ENCODE measurements at regions not wholly inside any gene's neighbourhood (a gene's known extent, or its start where the extent isn't known, plus 50 kb on each side); places are given as distances from the start of the nearest gene placed in this dataset.

DNA sequence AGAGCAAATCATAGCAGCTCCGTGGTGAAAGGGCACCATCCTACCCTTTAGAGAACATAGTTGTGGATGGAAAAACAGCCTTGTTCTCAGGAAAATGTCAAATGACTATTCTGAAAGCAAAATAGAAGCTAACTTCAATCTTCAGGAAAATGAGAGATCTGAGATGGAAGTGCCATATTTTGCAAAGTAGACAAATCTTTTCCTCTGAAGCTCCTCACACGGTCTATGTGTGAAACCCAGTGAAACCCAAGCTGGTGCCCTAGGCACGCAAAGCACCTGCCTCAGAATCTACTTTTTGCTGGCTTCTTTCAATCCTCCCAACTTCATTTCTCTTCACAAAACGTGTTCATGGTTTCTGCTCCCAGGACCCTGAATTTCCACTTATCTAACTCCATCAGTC lies 325.2 kb upstream of the CDH4 start:
- Mint-ChIP-seq H3K27me3 (no peaks in the 10 kb centered on the region), H3K9me3 (no peaks in the 10 kb centered on the region), H3K4me3 (no peak overlapping the region), H3K4me1 (no peaks in the 10 kb centered on the region), H3K36me3 (ENCODE audit: low read depth) (no peaks in the 10 kb centered on the region), H3K27ac (no peak overlapping the region)
- POLR2A ChIA-PET = no interaction called here
- no peak for DNase-seq
- CTCF ChIA-PET = no interaction called here

- Mint-ChIP-seq H3K27ac (no peak overlapping the region), H3K36me3 (ENCODE audit: low read depth) (no peaks in the 10 kb centered on the region), H3K9me3 (no peaks in the 10 kb centered on the region), H3K4me3 (no peak overlapping the region), H3K4me1 (no peaks in the 10 kb centered on the region), H3K27me3 (no peaks in the 10 kb centered on the region)
- ChIA-PET CTCF (no interaction called here), POLR2A (no interaction called here)
- DNase-seq = no peak
Observed at GRCh38 chr20:60928341-60928740, 323.7 kb upstream of the CDH4 start.

- H3K36me3 Mint-ChIP-seq (ENCODE audit: low read depth) = no peaks in the 10 kb centered on the region
- no peak for DNase-seq
- H3K27ac Mint-ChIP-seq = no peak overlapping the region
- ChIA-PET CTCF (no interaction called here), POLR2A (no interaction called here)
- H3K9me3 Mint-ChIP-seq = no peaks in the 10 kb centered on the region
- no peak overlapping the region for H3K4me3 Mint-ChIP-seq
- no peaks in the 10 kb centered on the region for H3K27me3 Mint-ChIP-seq
- no peaks in the 10 kb centered on the region for H3K4me1 Mint-ChIP-seq
Observed at GRCh38 chr20:60930023-60930790, 321.9 kb upstream of the CDH4 start.

- ChIA-PET CTCF (no interaction called here), POLR2A (no interaction called here)
- Mint-ChIP-seq H3K9me3 (no peaks in the 10 kb centered on the region), H3K4me1 (no peaks in the 10 kb centered on the region), H3K27me3 (no peaks in the 10 kb centered on the region), H3K4me3 (no peak overlapping the region), H3K36me3 (ENCODE audit: low read depth) (no peaks in the 10 kb centered on the region), H3K27ac (no peak overlapping the region)
- no peak for DNase-seq
Observed at GRCh38 chr20:60931696-60932095, 320.4 kb upstream of the CDH4 start.

GRCh38 chr20:60934724-60935123 lies 317.3 kb upstream of the CDH4 start:
- ChIA-PET CTCF (interaction anchor here (0.6 kb wide), 1 partner anchor 812 kb away, joined by 4 read pairs; no protein-coding TSS in a partner anchor), POLR2A (no interaction called here)
- H3K27me3 Mint-ChIP-seq = no peaks in the 10 kb centered on the region
- no peak overlapping the region for H3K27ac Mint-ChIP-seq
- no peaks in the 10 kb centered on the region for H3K4me1 Mint-ChIP-seq
- H3K36me3 Mint-ChIP-seq (ENCODE audit: low read depth) = no peaks in the 10 kb centered on the region
- H3K4me3 Mint-ChIP-seq = no peak overlapping the region
- H3K9me3 Mint-ChIP-seq = no peaks in the 10 kb centered on the region
- DNase-seq = no peak

GRCh38 chr20:60935971-60936370 lies 316.1 kb upstream of the CDH4 start:
- Mint-ChIP-seq H3K9me3 (no peaks in the 10 kb centered on the region), H3K36me3 (ENCODE audit: low read depth) (no peaks in the 10 kb centered on the region), H3K4me3 (no peak overlapping the region), H3K4me1 (no peaks in the 10 kb centered on the region), H3K27ac (no peak overlapping the region), H3K27me3 (no peaks in the 10 kb centered on the region)
- ChIA-PET POLR2A (no interaction called here), CTCF (no interaction called here)
- DNase-seq = no peak

DNA sequence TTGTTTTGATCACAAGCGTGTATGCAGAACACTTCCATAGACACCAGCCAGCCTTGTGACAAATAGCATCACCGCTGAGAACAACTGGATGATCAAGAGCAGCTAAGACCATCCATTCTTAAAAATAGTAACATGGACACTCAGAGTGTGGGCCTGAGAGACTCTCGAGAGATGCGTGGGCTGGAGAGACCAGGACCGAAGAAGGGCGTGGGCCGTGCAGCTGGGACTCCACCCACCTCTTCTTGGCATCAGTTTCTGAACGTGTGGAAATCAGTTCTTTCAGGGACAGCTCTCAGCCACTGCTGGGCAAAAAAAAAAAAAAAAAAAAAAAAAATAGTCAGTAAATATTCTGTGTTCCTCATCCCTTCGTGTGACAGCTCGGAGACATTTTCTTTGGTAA lies 314.5 kb upstream of the CDH4 start:
- Mint-ChIP-seq H3K27ac (no peak overlapping the region), H3K27me3 (no peaks in the 10 kb centered on the region), H3K4me1 (no peaks in the 10 kb centered on the region), H3K36me3 (ENCODE audit: low read depth) (no peaks in the 10 kb centered on the region), H3K9me3 (no peaks in the 10 kb centered on the region), H3K4me3 (no peak overlapping the region)
- ChIA-PET POLR2A (no interaction called here), CTCF (interaction anchor here (0.6 kb wide), 1 partner anchor 254 kb away, joined by 5 read pairs; no protein-coding TSS in a partner anchor)
- DNase-seq = no peak

GRCh38 chr20:60941379-60941778 lies 310.7 kb upstream of the CDH4 start:
- Mint-ChIP-seq H3K27ac (no peak overlapping the region), H3K36me3 (ENCODE audit: low read depth) (no peaks in the 10 kb centered on the region), H3K4me1 (no peaks in the 10 kb centered on the region), H3K4me3 (no peak overlapping the region), H3K9me3 (no peaks in the 10 kb centered on the region), H3K27me3 (no peaks in the 10 kb centered on the region)
- ChIA-PET POLR2A (no interaction called here), CTCF (no interaction called here)
- no peak for DNase-seq

- H3K4me1 Mint-ChIP-seq = no peaks in the 10 kb centered on the region
- no peak for DNase-seq
- no peaks in the 10 kb centered on the region for H3K36me3 Mint-ChIP-seq (ENCODE audit: low read depth)
- no peaks in the 10 kb centered on the region for H3K27me3 Mint-ChIP-seq
- no peak overlapping the region for H3K4me3 Mint-ChIP-seq
- H3K9me3 Mint-ChIP-seq = no peaks in the 10 kb centered on the region
- H3K27ac Mint-ChIP-seq = no peak overlapping the region
- CTCF ChIA-PET = no interaction called here
- POLR2A ChIA-PET = no interaction called here
Observed at GRCh38 chr20:60947819-60948218, 304.2 kb upstream of the CDH4 start.

- ChIA-PET POLR2A (no interaction called here), CTCF (no interaction called here)
- H3K27me3 Mint-ChIP-seq = no peaks in the 10 kb centered on the region
- H3K27ac Mint-ChIP-seq = no peak overlapping the region
- DNase-seq = no peak
- no peaks in the 10 kb centered on the region for H3K4me1 Mint-ChIP-seq
- no peaks in the 10 kb centered on the region for H3K9me3 Mint-ChIP-seq
- no peaks in the 10 kb centered on the region for H3K36me3 Mint-ChIP-seq (ENCODE audit: low read depth)
- no peak overlapping the region for H3K4me3 Mint-ChIP-seq
Observed at GRCh38 chr20:60948224-60948623, 303.8 kb upstream of the CDH4 start.

- no peaks in the 10 kb centered on the region for H3K27me3 Mint-ChIP-seq
- no peak overlapping the region for H3K27ac Mint-ChIP-seq
- H3K9me3 Mint-ChIP-seq = no peaks in the 10 kb centered on the region
- no peak overlapping the region for H3K4me3 Mint-ChIP-seq
- DNase-seq = no peak
- POLR2A ChIA-PET = no interaction called here
- H3K4me1 Mint-ChIP-seq = no peaks in the 10 kb centered on the region
- CTCF ChIA-PET = no interaction called here
- H3K36me3 Mint-ChIP-seq (ENCODE audit: low read depth) = no peaks in the 10 kb centered on the region
Observed at GRCh38 chr20:60950561-60950960, 301.5 kb upstream of the CDH4 start.

GRCh38 chr20:60950974-60951373 lies 301.1 kb upstream of the CDH4 start:
- Mint-ChIP-seq H3K27me3 (no peaks in the 10 kb centered on the region), H3K27ac (no peak overlapping the region), H3K36me3 (ENCODE audit: low read depth) (no peaks in the 10 kb centered on the region), H3K9me3 (no peaks in the 10 kb centered on the region), H3K4me3 (no peak overlapping the region), H3K4me1 (no peaks in the 10 kb centered on the region)
- CTCF ChIA-PET = no interaction called here
- DNase-seq = no peak
- POLR2A ChIA-PET = no interaction called here

DNA sequence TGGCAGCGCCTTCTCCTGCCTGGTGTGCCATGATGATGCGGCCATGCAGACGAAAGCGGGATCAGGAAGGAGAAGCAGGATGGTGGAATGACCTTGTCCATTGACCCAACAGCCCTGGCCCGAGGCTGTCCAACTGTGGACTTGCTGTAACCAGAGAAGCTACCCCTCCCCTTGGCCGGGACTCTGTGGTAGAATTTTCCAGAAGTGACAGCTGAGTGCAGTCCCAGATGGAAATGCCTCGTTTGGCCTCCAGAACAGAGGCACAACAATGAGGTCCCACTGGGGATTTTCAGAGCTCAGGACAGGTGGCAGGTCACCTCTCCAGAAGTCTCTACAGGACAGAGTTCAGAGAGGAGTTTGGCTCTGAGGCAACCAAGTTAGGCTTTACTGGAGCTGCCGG lies 299.2 kb upstream of the CDH4 start:
- ChIA-PET POLR2A (no interaction called here), CTCF (no interaction called here)
- Mint-ChIP-seq H3K4me3 (no peak overlapping the region), H3K9me3 (no peaks in the 10 kb centered on the region), H3K4me1 (no peaks in the 10 kb centered on the region), H3K36me3 (ENCODE audit: low read depth) (no peaks in the 10 kb centered on the region), H3K27me3 (no peaks in the 10 kb centered on the region), H3K27ac (no peak overlapping the region)
- DNase-seq = no peak

DNA sequence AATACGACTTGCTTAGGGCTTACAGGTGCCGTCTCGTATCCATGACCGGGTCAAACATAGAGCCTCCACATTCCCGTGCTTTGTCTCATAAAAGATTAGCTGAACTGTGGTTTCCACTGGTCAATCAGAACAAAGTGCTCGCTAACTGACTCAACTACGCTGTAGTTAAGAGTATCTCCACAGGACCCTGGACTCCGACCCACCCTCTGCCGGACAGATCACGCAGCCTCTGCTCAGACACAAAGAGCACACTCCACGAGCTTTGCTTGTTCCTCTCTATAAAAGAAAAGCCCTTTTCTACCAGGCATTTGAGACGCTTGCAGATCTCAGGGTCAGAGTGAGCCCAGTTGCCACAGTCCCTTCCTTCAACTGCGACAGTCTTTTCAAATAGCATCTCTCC lies 298.7 kb upstream of the CDH4 start:
- Mint-ChIP-seq H3K27me3 (no peaks in the 10 kb centered on the region), H3K9me3 (no peaks in the 10 kb centered on the region), H3K4me3 (no peak overlapping the region), H3K36me3 (ENCODE audit: low read depth) (no peaks in the 10 kb centered on the region), H3K4me1 (no peaks in the 10 kb centered on the region), H3K27ac (no peak overlapping the region)
- CTCF ChIA-PET = no interaction called here
- POLR2A ChIA-PET = no interaction called here
- DNase-seq = no peak

Data from activated CD4-positive, alpha-beta T cell treated with anti-CD3 and anti-CD28 coated beads, Interleukin-2, amount 10 ng/mL, durations not matched to agents 7 days and 5 days (primary cell).